Motor neuron (in vitro differentiated cells): ENCODE measurements at regions not wholly inside any gene's neighbourhood (a gene's known extent, or its start where the extent isn't known, plus 50 kb on each side); places are given as distances from the start of the nearest gene placed in this dataset.
A peak's percentile ranks its signal among the peaks of the same experiment; 100 is the strongest.

ENCODE experiments used
- ATAC-seq, 8 experiments: fragments of 200-7000 bp; cut with Tn5 transposase; replicated peaks in 6 of 8; 2 replicates each; pipeline ENCODE4 v1.8.0; 2021; ENCODE audit warnings: mild to moderate bottlenecking in 8 of 8, moderate library complexity in 8 of 8
- H3K27ac ChIP-seq, 2 donors: fragments of 250-450 bp; sonication (Bioruptor Pico); 2 replicates each; pipeline ENCODE4 v1.9.0; 2021; ENCODE audit warnings: antibody characterized with exemption in 2 of 2, mild to moderate bottlenecking in 2 of 2, moderate library complexity in 1 of 2
- H3K4me1 ChIP-seq, 2 donors: fragments of 250-450 bp; sonication (Bioruptor Pico); replicated peaks in 1 of 2; 2 replicates each; pipeline ENCODE4 v1.6.1; 2021; ENCODE audit warnings: antibody characterized with exemption in 2 of 2, mild to moderate bottlenecking in 2 of 2, moderate library complexity in 1 of 2
- H3K4me3 ChIP-seq, 5 donors: fragments of 250-450 bp; sonication (Bioruptor Pico); 2 replicates each; pipeline ENCODE4 v1.9.0; 2021; ENCODE audit warnings: antibody characterized with exemption in 5 of 5, mild to moderate bottlenecking in 5 of 5, moderate library complexity in 4 of 5
- WGBS, 10 experiments: fragments of 450-650 bp; shearing (Covaris generic); methylation state at CpG; one replicate each; pipeline ENCODE4 v1.0.0; 2022; 5-methylcytosine and 5-hydroxymethylcytosine counted together
- in situ Hi-C, 9 experiments: fragments of 400-800 bp; cut with MboI; loops; one replicate each; pipeline ENCODE4 v1.15.0; 2021; ENCODE audit warnings: low sequenced_read_pairs in 9 of 9, low pct_unique_long_range_greater_than_20kb in 2 of 9; ENCODE audit not compliant: unreplicated experiment in 9 of 9

DNA sequence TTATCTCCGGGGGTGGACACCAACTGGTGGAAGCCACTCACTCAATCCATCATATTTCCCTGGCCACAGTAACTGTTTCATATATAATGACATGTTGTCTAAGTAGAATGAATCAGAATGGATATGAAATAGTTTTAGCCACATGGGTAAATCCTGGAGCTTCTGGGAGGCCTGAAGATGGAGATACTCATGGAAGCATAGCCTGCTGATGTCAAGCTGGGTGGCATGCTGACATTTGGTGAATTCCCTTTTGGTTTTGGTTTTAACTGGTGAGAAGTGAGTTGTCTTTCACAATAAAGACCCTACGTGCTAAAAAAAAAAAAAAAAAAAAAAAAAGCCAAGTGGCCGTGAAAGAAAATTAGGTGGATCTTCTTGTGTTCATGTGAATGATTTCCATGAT is 105.3 kb upstream of the ITGA6 start:
- Histone ChIP-seq H3K4me3 (no peak overlapping the region), H3K4me1 (peaks cover 6 to 14% of the 10 kb centered on the region in 2 donors), H3K27ac (no peak overlapping the region)
- in situ Hi-C loops, result no loop called here
- 44 to 100% (median 90%) methylated on average over 1 to 3 of the region's 3 CpGs; no CpG with 5 or more reads in 3 of the 10 experiments for WGBS, 10 experiments
- no peak for ATAC-seq

DNA sequence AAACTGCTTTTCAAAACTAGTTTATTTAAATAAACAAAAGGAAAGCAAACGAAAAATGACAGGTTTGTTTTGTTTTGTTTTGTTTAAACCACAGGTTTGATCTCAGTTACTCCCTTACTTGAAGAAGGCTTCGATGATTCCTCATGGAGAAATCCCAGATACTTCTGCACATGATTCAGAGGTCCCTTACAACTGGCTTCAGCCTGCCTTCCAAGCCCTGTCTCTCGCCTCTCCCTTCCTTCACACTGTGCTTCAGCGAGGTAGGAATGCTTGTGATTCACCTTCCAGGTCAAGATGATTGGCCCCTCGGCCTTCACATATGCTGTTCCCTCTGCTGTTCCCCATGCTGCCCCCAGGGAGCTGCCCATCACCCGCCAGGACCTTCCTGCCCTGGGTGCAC is 104.1 kb upstream of the ITGA6 start:
- 16 to 94% (median 80%) methylated on average over 1 to 6 of the region's 6 CpGs; no CpG with 5 or more reads in 1 of the 10 experiments for WGBS, 10 experiments
- no peak overlapping the region for H3K4me3 ChIP-seq
- ATAC-seq, result peak in 2 of 8 experiments; percentile 1
- in situ Hi-C loops, result no loop called here
- H3K4me1 ChIP-seq, result peaks cover 6 to 14% of the 10 kb centered on the region in 2 donors
- peak overlapping the region; percentile 21 to 38 for H3K27ac ChIP-seq

DNA sequence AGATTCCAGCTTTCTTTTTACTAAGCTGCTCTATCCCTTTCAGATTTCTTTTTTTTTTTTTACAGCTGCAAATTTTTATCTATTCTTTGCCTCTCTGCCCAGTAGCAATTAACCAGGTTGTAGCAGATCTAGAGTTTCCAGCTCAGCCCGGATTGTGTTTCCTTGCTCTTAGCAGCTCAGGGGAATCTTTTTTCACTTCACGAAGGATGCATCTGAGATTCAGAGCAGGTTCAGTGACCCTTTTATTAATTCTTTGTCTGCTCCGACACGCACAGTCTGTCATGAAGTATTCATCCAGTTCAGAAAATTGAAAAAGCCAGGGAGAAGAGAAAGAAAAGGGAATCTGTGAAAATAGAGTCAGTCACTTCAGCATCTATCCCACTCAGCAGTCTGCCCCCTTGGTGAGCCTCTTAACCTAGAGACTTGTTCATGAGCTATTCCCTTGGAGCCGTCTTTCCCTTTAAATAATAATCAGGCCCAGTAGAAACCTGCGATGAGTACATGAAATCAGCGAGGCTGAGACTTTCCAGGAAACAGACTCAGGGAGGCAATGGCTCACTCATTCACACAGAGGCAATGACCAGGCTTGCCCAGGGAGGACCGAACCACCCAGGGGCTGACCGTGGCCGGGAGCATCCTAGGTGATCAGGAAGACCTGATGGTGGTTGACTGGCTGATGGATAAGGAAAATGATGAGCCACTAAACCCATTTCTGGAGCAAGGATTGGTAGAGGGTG is 103.4 kb upstream of the ITGA6 start:
- no peak overlapping the region for H3K4me3 ChIP-seq
- peak overlapping the region; percentile 21 to 49 for H3K27ac ChIP-seq
- WGBS, 10 experiments, result 3 to 93% (median 25%) methylated on average over 2 to 7 of the region's 10 CpGs
- in situ Hi-C loops, result no loop called here
- ATAC-seq, result peak in 5 of 8 experiments; percentile 88 to 93 (median 89)
- H3K4me1 ChIP-seq, result peaks cover 6 to 14% of the 10 kb centered on the region in 2 donors

DNA sequence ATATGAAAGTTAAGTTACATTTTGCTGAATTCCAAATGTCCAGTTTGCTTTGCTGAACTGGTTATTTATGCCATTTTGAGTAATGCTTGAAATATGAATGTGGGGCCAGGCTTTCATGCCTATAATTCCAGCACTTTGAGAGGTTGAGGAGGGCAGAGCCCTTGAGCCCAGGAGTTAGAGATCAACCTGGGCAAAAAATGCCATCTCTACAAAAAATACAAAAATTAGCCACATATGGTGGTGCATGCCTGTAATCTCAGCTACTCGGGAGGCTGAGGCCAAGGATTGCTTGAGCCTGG is 101.2 kb upstream of the ITGA6 start:
- Histone ChIP-seq H3K4me3 (no peak overlapping the region), H3K4me1 (peaks cover 6 to 14% of the 10 kb centered on the region in 2 donors), H3K27ac (no peak overlapping the region)
- ATAC-seq, result no peak
- WGBS, 10 experiments, result 17 to 83% (median 45%) methylated on average over 1 of the region's 1 CpG; no CpG with 5 or more reads in 6 of the 10 experiments
- in situ Hi-C loops, result no loop called here

DNA sequence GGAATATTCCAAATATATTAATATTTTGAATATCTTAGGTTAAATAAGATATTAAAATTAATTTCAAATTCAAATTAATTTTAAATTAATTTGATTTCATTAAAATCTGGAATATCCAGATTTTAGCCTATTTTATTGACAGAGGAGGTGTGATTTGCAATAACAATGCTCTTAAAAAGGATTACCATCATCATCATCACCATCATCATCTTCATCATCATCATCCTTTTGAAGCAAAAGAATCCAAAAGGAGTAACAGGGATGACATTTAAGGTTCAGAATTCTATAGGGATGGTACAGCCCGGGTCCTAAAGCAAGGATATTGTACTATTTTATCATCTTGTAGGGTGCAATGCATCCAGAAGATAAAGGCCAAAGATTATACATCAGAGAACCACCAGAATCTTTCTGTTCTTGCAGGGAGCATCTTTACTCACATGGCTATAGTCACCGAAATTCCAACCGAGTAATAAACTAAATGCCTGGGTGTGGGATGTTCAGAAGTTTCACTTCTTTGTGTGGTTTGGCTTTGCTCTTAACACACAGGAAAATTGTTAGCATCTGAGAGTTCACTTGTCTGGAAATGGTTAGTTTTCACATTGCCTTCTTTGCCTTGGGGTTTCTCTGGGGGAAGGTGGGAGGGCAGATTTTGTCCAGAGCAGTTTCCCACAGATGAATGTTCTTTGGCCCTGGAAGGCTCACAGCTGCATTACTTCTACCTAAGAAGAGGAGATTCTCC is 99.1 kb upstream of the ITGA6 start:
- no peak overlapping the region for H3K27ac ChIP-seq
- 0 to 100% (median 68%) methylated on average over 1 to 3 of the region's 3 CpGs; no CpG with 5 or more reads in 1 of the 10 experiments for WGBS, 10 experiments
- ATAC-seq, result no peak
- peaks cover 10 to 14% of the 10 kb centered on the region in 2 donors for H3K4me1 ChIP-seq
- no peak overlapping the region for H3K4me3 ChIP-seq
- in situ Hi-C loops, result no loop called here

DNA sequence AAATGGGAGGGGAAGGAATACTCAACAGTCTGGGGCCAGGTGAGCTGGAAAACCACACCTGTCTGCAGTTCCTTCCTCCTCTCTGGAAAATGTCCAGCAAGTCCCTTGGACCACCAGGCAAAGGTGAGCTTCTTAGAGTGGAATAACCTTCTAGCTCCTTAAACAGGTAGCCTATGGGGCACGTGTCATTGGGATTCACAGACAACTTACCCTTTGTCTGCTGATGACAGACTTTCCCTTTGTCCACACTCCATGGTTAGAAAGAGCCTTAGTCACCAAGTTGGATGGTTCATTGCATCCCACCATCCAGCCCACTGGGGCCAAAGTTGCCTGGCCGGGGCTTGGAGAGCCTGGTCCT is 98.0 kb upstream of the ITGA6 start:
- H3K27ac ChIP-seq, result no peak overlapping the region
- no peak overlapping the region for H3K4me3 ChIP-seq
- 75 to 100% (median 92%) methylated on average over 1 to 2 of the region's 2 CpGs; no CpG with 5 or more reads in 5 of the 10 experiments for WGBS, 10 experiments
- in situ Hi-C loops, result no loop called here
- peaks cover 6 to 12% of the 10 kb centered on the region in 2 donors for H3K4me1 ChIP-seq
- ATAC-seq, result no peak

DNA sequence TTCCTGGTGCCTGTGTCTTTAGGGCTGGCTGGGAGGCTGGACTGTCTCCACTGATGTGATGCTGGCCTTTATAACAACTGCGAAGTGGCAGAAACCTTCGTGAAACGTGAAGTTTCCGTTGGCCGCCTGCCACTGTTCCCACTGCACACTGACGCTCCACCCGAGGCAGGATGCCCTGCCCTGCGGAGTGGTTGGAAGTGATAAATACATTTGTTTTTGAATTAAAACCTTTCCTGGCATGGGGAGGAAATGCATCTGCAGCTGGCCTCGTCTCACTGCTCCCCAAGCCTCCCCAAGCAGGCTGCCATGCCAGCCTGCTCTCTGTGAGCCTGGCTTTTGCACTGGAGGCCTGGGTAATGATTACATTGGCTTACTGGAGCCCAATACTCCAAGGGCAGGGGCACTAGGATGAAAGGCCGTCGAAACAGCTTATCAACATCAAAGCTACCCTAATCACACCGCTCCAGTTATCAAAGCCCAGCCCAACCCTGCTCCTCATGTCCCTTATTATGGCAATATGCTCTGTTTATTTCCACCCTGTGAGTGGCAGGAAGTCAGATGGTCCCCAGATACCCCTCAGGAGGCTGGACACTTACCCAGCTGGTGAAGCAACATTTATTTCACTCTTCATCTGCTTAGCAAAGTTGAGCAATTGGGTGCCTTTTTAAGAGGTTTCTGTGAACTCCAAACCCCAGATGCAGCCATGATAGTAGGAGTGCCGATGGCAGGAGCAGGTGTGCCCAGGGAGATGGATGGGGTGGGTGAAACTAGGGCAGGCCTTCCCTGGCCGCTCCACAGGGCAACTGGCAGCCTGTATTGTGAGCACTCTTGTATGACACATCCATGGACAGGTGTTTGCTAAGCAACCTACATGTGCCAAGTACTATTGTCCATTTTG is 97.4 kb upstream of the ITGA6 start:
- Histone ChIP-seq H3K4me3 (no peak overlapping the region), H3K27ac (no peak overlapping the region), H3K4me1 (peaks cover 3 to 8% of the 10 kb centered on the region in 2 donors)
- 41 to 100% (median 80%) methylated on average over 1 to 10 of the region's 14 CpGs for WGBS, 10 experiments
- ATAC-seq, result no peak
- in situ Hi-C loops, result no loop called here

DNA sequence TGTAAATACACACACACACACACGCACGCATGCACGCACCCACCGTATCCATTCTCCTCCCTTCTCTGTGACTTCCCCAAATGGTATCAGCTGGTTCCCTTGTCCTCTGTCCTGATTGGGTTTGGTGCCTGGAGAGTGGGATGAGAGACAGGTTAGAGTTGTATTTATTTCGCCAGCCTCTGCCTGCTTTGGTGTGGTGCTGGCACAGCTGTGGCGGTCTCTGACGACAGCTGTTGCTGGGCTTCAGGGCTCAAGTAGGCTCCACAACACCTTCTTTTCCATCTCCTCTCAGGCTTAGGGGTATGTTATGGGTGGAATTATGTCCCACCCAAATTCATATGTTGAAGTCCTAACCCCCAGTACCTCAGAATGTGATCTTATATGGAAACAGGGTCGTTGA is 94.9 kb upstream of the ITGA6 start:
- in situ Hi-C loops, result no loop called here
- Histone ChIP-seq H3K27ac (no peak overlapping the region), H3K4me3 (no peak overlapping the region), H3K4me1 (peaks cover 3 to 8% of the 10 kb centered on the region in 2 donors)
- WGBS, 10 experiments, result 75 to 94% (median 82%) methylated on average over 3 to 8 of the region's 8 CpGs; no CpG with 5 or more reads in 4 of the 10 experiments
- no peak for ATAC-seq

DNA sequence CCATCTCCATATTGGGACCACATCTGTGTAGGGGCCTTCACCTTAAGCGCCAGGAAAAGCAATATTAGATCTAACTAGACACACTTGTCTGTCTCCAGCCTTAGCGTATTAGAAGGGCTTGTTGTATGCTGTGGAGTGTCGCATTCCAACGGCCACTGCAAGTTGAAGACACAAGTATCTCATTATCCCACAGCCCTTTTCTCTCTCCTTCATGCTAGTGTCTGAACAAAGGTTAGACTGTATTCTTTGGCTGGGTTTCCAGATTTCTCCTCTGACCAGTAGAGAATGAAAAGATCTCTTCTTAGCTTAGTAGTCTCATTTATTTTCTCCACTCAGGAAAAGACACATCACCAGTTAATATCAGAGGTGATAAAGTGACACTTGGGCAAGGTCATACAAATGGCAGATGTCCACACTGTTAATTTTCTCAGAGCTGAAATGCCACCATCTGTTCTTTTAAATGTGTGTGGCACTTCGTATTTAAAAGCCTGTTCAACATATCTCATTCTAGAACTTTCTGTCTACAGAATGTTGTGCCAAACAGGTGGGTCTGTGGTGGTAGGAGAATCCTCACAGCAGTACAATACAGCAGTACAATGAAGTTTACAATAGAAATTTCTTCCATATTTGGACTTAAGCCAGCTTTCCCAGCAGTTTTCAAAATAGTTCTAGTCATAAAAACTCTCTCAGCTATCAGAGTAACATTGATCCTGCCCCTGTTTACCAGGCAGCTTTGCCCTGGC is 94.0 kb upstream of the ITGA6 start:
- ATAC-seq, result peak in 2 of 8 experiments; percentile 26 to 47
- Histone ChIP-seq H3K4me1 (peaks cover 3 to 8% of the 10 kb centered on the region in 2 donors), H3K27ac (no peak overlapping the region), H3K4me3 (no peak overlapping the region)
- in situ Hi-C loops, result no loop called here
- 20 to 100% (median 67%) methylated on average over 1 to 5 of the region's 5 CpGs; no CpG with 5 or more reads in 1 of the 10 experiments for WGBS, 10 experiments

DNA sequence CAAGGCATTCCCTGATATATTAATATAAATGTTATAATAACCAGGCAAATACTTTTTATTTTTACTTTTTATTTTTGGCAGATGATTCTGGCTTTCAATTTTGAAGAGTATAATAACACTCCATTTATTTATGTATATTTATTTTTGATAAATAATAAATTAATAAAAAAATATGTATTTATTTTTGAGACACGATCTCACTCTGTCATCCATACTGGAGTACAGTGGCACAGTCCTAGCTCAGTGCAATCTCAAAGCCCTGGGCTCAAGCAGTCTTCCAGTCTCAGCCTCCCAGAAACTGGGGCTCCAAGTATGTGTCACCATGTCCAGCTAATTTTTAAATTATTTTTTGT is 93.4 kb upstream of the ITGA6 start:
- ATAC-seq, result no peak
- 60 to 100% (median 100%) methylated on average over 1 of the region's 1 CpG; no CpG with 5 or more reads in 2 of the 10 experiments for WGBS, 10 experiments
- in situ Hi-C loops, result no loop called here
- Histone ChIP-seq H3K4me1 (peaks cover 3 to 8% of the 10 kb centered on the region in 2 donors), H3K27ac (no peak overlapping the region), H3K4me3 (no peak overlapping the region)

DNA sequence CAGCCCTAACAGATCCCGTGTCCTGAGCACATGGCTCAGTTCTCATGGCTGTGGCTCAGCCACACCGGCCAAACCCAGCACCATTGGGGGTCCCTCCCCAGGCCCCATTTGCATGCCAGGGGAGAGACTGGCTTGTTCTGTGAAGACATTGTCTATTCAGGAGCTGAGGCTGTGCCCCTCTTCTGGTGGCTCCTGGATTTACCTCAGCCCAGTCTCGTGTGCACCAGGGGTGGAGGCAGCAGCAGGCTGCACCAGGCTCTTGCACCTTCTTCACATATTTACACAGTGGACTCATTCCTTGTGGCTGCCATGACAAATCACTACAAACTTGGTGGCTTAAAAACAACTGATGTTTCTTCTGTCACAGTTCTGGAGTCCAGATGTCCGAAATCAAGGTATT is 92.4 kb upstream of the ITGA6 start:
- 20 to 100% (median 100%) methylated on average over 1 to 2 of the region's 4 CpGs; no CpG with 5 or more reads in 5 of the 10 experiments for WGBS, 10 experiments
- ATAC-seq, result peak in 2 of 8 experiments; percentile 15 to 29

DNA sequence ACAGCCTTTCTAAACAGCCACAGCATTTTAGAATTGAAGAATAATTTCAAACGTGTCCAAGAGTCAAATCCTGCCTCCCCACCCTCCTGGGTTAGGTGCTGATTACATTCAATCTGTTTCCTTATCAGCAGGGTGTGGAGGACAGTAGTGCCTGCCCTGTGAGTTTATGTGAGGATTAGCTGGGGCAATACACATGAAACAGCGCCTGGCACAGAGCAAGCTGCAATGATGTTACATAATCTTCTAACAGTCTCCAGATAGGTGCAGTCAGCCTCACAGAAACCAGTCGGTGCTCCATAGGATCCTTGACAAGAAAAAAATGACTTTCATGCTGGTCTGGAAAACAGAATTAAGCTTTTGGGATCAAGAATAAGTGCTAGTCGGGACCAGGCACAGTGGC is 91.7 kb upstream of the ITGA6 start:
- no peak for ATAC-seq
- no peak overlapping the region for H3K4me3 ChIP-seq
- no peak overlapping the region for H3K27ac ChIP-seq
- in situ Hi-C loops, result no loop called here
- H3K4me1 ChIP-seq, result peaks cover 12 to 16% of the 10 kb centered on the region in 2 donors
- WGBS, 10 experiments, result 71 to 100% (median 92%) methylated on average over 1 to 2 of the region's 4 CpGs; no CpG with 5 or more reads in 4 of the 10 experiments

More for the DNA sequence above, 92.4 kb upstream of the ITGA6 start:
- H3K4me1 ChIP-seq, result peaks cover 11 to 12% of the 10 kb centered on the region in 2 donors
- in situ Hi-C loops, result no loop called here
- H3K4me3 ChIP-seq, result no peak overlapping the region
- H3K27ac ChIP-seq, result no peak overlapping the region
